Activated B cell treated with CpG ODN at 0.5 μM for 24 hours (primary cell): ENCODE measurements at regions not wholly inside any gene's neighbourhood (a gene's known extent, or its start where the extent isn't known, plus 50 kb on each side); places are given as distances from the start of the nearest gene placed in this dataset.

ENCODE experiments used
- ATAC-seq: fragments of 200-7000 bp; cut with Tn5 transposase; one replicate; pipeline ENCODE4 v1.10.0; 2021; ENCODE audit warnings: low read depth, mild to moderate bottlenecking, moderate library complexity
- CTCF ChIA-PET: fragments of 350-600 bp; sonication (Branson Sonifier 250); formaldehyde crosslinking; loops from one replicate; lab custom pipeline; 2021; ENCODE audit warnings: antibody characterized with exemption; lab: Charles Lee
- POLR2A ChIA-PET: fragments of 350-600 bp; sonication (Branson Sonifier 250); formaldehyde crosslinking; loops from one replicate; lab custom pipeline; 2021; ENCODE audit warnings: antibody characterized with exemption; lab: Charles Lee
- DNase-seq: peaks from one replicate; pipeline ENCODE4 v3.0.0; 2022
- H3K27ac Mint-ChIP-seq: one replicate; pipeline ENCODE4 v1.8.0; 2020; ENCODE audit warnings: mixed read lengths
- H3K27me3 Mint-ChIP-seq: one replicate; pipeline ENCODE4 v1.8.0; 2021; ENCODE audit warnings: mixed read lengths
- H3K36me3 Mint-ChIP-seq: one replicate; pipeline ENCODE4 v1.8.0; 2021; ENCODE audit warnings: low read depth, mixed read lengths
- H3K4me1 Mint-ChIP-seq: one replicate; pipeline ENCODE4 v1.8.0; 2021; ENCODE audit warnings: mixed read lengths
- H3K4me3 Mint-ChIP-seq: one replicate; pipeline ENCODE4 v1.8.0; 2020; ENCODE audit warnings: mild to moderate bottlenecking, mixed read lengths
- H3K9me3 Mint-ChIP-seq: one replicate; pipeline ENCODE4 v1.8.0; 2020; ENCODE audit warnings: mixed read lengths
- CTCF ChIP-seq: fragments of 200-600 bp; IDR thresholded peaks from one replicate; pipeline ENCODE4 v1.8.0; 2022; ENCODE audit warnings: antibody characterized with exemption, mild to moderate bottlenecking
- intact Hi-C: fragments of 100-400 bp; cut with micrococcal nuclease; formaldehyde crosslinking; loops from one replicate; pipeline ENCODE4 v1.15.1; 2024

- Mint-ChIP-seq H3K36me3 (no peaks in the 10 kb centered on the region), H3K27ac (no peak overlapping the region), H3K9me3 (peaks cover 1% of the 10 kb centered on the region), H3K4me3 (no peak overlapping the region), H3K27me3 (no peaks in the 10 kb centered on the region), H3K4me1 (no peaks in the 10 kb centered on the region)
- TF ChIP-seq CTCF = no peak
- intact Hi-C loops = no loop called here
- no peak for ATAC-seq
- ChIA-PET POLR2A (no interaction called here), CTCF (no interaction called here)
- DNase-seq = no peak
Observed at GRCh38 chr3:147649475-147649874, 240.3 kb downstream of the ZIC1 start.

- intact Hi-C loops = no loop called here
- H3K27ac Mint-ChIP-seq = no peak overlapping the region
- ATAC-seq = no peak
Observed at GRCh38 chr3:147651107-147651778, 242.1 kb downstream of the ZIC1 start.

GRCh38 chr3:147652651-147653366, 243.6 kb downstream of the ZIC1 start:
- Mint-ChIP-seq H3K9me3 (peaks cover 5% of the 10 kb centered on the region), H3K36me3 (no peaks in the 10 kb centered on the region), H3K27ac (no peak overlapping the region), H3K4me1 (no peaks in the 10 kb centered on the region), H3K4me3 (no peak overlapping the region), H3K27me3 (no peaks in the 10 kb centered on the region)
- TF ChIP-seq CTCF = no peak
- ATAC-seq = no peak
- ChIA-PET POLR2A (no interaction called here), CTCF (no interaction called here)
- no peak for DNase-seq
- intact Hi-C loops = no loop called here

More at GRCh38 chr3:147651107-147651778, 242.1 kb downstream of the ZIC1 start:
- no peak for DNase-seq
- Mint-ChIP-seq H3K36me3 (no peaks in the 10 kb centered on the region), H3K27me3 (no peaks in the 10 kb centered on the region), H3K4me3 (no peak overlapping the region), H3K9me3 (peaks cover 1% of the 10 kb centered on the region), H3K4me1 (no peaks in the 10 kb centered on the region)
- CTCF ChIA-PET = no interaction called here
- no peak for TF ChIP-seq CTCF
- POLR2A ChIA-PET = no interaction called here

GRCh38 chr3:147653367-147653923, 244.3 kb downstream of the ZIC1 start:
- Mint-ChIP-seq H3K9me3 (peaks cover 5% of the 10 kb centered on the region), H3K4me1 (no peaks in the 10 kb centered on the region), H3K36me3 (no peaks in the 10 kb centered on the region), H3K4me3 (no peak overlapping the region), H3K27ac (no peak overlapping the region), H3K27me3 (no peaks in the 10 kb centered on the region)
- ATAC-seq (no peak), DNase-seq (no peak)
- ChIA-PET CTCF (no interaction called here), POLR2A (no interaction called here)
- intact Hi-C loops = no loop called here
- TF ChIP-seq CTCF = no peak

- no peak overlapping the region for H3K4me3 Mint-ChIP-seq
- intact Hi-C loops = no loop called here
- CTCF ChIA-PET = no interaction called here
- POLR2A ChIA-PET = no interaction called here
- H3K36me3 Mint-ChIP-seq = no peaks in the 10 kb centered on the region
- DNase-seq (no peak), ATAC-seq (no peak)
- peaks cover 6% of the 10 kb centered on the region for H3K9me3 Mint-ChIP-seq
- no peaks in the 10 kb centered on the region for H3K27me3 Mint-ChIP-seq
- no peaks in the 10 kb centered on the region for H3K4me1 Mint-ChIP-seq
- H3K27ac Mint-ChIP-seq = no peak overlapping the region
- no peak for TF ChIP-seq CTCF
Observed at GRCh38 chr3:147654827-147655226, 245.7 kb downstream of the ZIC1 start.
